A673 (cell line): ENCODE measurements at regions not wholly inside any gene's neighbourhood (a gene's known extent, or its start where the extent isn't known, plus 50 kb on each side); places are given as distances from the start of the nearest gene placed in this dataset.

Experiments used
- BruUV-seq: library from RNA; stranded (reverse); fragments of 400-500 nt; replicated peaks from 2 replicates; lab custom pipeline; 2021; lab: Mats Ljungman, UMichigan
- CTCF ChIA-PET: fragments of 300-600 bp; sonication (Branson Sonifier 250); formaldehyde crosslinking; loops from one replicate; lab custom pipeline; 2022; ENCODE audit warnings: antibody characterized with exemption; lab: Charles Lee
- POLR2A ChIA-PET: fragments of 300-600 bp; sonication (Branson Sonifier 250); formaldehyde crosslinking; loops from one replicate; lab custom pipeline; 2022; ENCODE audit warnings: antibody characterized with exemption; ENCODE audit not compliant: low non-redundant PET; lab: Charles Lee
- DNase-seq: peaks from one replicate; pipeline ENCODE4 v3.0.0-alpha.2; 2015; ENCODE audit warnings: low spot score
- H3K27ac ChIP-seq: fragments of 200-600 bp; sonication (generic); 2 replicates; pipeline ENCODE4 v1.5.1; 2016; ENCODE audit warnings: mixed run types, low read depth, mild to moderate bottlenecking, mixed read lengths, antibody characterized with exemption, low read length; ENCODE audit not compliant: poor library complexity, severe bottlenecking
- H3K27me3 ChIP-seq: fragments of 200-600 bp; sonication (generic); replicated peaks from 2 replicates; pipeline ENCODE4 v1.6.1; 2017; ENCODE audit warnings: mixed run types, low read depth, mild to moderate bottlenecking, mixed read lengths, antibody characterized with exemption, low read length; ENCODE audit not compliant: insufficient read depth, poor library complexity
- H3K36me3 ChIP-seq: fragments of 200-600 bp; sonication (generic); 2 replicates; pipeline ENCODE4 v1.6.1; 2016; ENCODE audit warnings: mixed run types, mild to moderate bottlenecking, mixed read lengths, antibody characterized with exemption, low read length; ENCODE audit not compliant: insufficient read depth, poor library complexity, severe bottlenecking
- H3K4me1 ChIP-seq: fragments of 200-600 bp; sonication (generic); 2 replicates; pipeline ENCODE4 v1.6.1; 2017; ENCODE audit warnings: mixed run types, mild to moderate bottlenecking, mixed read lengths, antibody characterized with exemption, low read length; ENCODE audit not compliant: insufficient read depth, poor library complexity, severe bottlenecking
- H3K4me3 ChIP-seq: fragments of 200-600 bp; sonication (generic); 2 replicates; pipeline ENCODE4 v1.5.1; 2016; ENCODE audit warnings: low read depth, mixed run types, mild to moderate bottlenecking, mixed read lengths, low read length; ENCODE audit not compliant: poor library complexity, severe bottlenecking
- H3K9me3 ChIP-seq: fragments of 200-600 bp; sonication (generic); 2 replicates; pipeline ENCODE4 v1.6.1; 2016; ENCODE audit warnings: mixed run types, low read depth, mild to moderate bottlenecking, mixed read lengths, antibody characterized with exemption, low read length; ENCODE audit not compliant: poor library complexity, severe bottlenecking
- CTCF ChIP-seq: fragments of 300-800, 200-600 bp; sonication (generic); conservative IDR thresholded peaks from 2 replicates; pipeline ENCODE4 v1.5.1; 2017; ENCODE audit warnings: low read depth, mild to moderate bottlenecking, antibody characterized with exemption, low read length, moderate library complexity, mixed read lengths
- EZH2 ChIP-seq: fragments of 200-600 bp; sonication (generic); IDR thresholded peaks from 2 replicates; pipeline ENCODE4 v1.6.1; 2017; ENCODE audit warnings: borderline replicate concordance, low read depth, mild to moderate bottlenecking, mixed read lengths, antibody characterized with exemption, low read length; ENCODE audit not compliant: poor library complexity, severe bottlenecking
- intact Hi-C: fragments of 100-400 bp; cut with micrococcal nuclease; formaldehyde crosslinking; loops from one replicate; pipeline ENCODE4 v1.10.0; 2022; ENCODE audit not compliant: unreplicated experiment

- intact Hi-C loops: no loop called here
- Histone ChIP-seq H3K27me3 (no peaks in the 10 kb centered on the region), H3K27ac (no peak overlapping the region), H3K36me3 (no peaks in the 10 kb centered on the region), H3K4me1 (no peaks in the 10 kb centered on the region), H3K9me3 (no peaks in the 10 kb centered on the region), H3K4me3 (no peak overlapping the region)
- no peak for DNase-seq
- ChIA-PET CTCF (no interaction called here), POLR2A (no interaction called here)
- TF ChIP-seq CTCF (no peak), EZH2 (no peak)
- BruUV-seq: no TSS peak
Measured at GRCh38 chr2:22560021-22560420, 825.0 kb upstream of the KLHL29 start.

- BruUV-seq: no TSS peak
- Histone ChIP-seq H3K4me3 (no peak overlapping the region), H3K4me1 (no peaks in the 10 kb centered on the region), H3K9me3 (no peaks in the 10 kb centered on the region), H3K36me3 (no peaks in the 10 kb centered on the region), H3K27ac (no peak overlapping the region), H3K27me3 (no peaks in the 10 kb centered on the region)
- DNase-seq: no peak
- intact Hi-C loops: no loop called here
- ChIA-PET POLR2A (no interaction called here), CTCF (no interaction called here)
- no peak for TF ChIP-seq CTCF
- TF ChIP-seq EZH2: no peak
Measured at GRCh38 chr2:22579341-22579740, 805.6 kb upstream of the KLHL29 start.

GRCh38 chr2:22582107-22582506, 802.9 kb upstream of the KLHL29 start:
- no peak overlapping the region for H3K27ac ChIP-seq
- no peak for TF ChIP-seq EZH2
- no TSS peak for BruUV-seq
- ChIA-PET CTCF (no interaction called here), POLR2A (no interaction called here)
- no peaks in the 10 kb centered on the region for H3K9me3 ChIP-seq
- H3K27me3 ChIP-seq: no peaks in the 10 kb centered on the region
- no peak overlapping the region for H3K4me3 ChIP-seq
- H3K4me1 ChIP-seq: no peaks in the 10 kb centered on the region
- DNase-seq: no peak
- no peaks in the 10 kb centered on the region for H3K36me3 ChIP-seq
- intact Hi-C loops: no loop called here

- no peak overlapping the region for H3K4me3 ChIP-seq
- CTCF ChIA-PET: no interaction called here
- no TSS peak for BruUV-seq
- no peaks in the 10 kb centered on the region for H3K27me3 ChIP-seq
- H3K9me3 ChIP-seq: no peaks in the 10 kb centered on the region
- intact Hi-C loops: no loop called here
- no peak overlapping the region for H3K27ac ChIP-seq
- DNase-seq: no peak
- POLR2A ChIA-PET: no interaction called here
- H3K36me3 ChIP-seq: no peaks in the 10 kb centered on the region
- no peaks in the 10 kb centered on the region for H3K4me1 ChIP-seq
- TF ChIP-seq CTCF: no peak
- TF ChIP-seq EZH2: no peak
Measured at GRCh38 chr2:22596306-22596705, 788.7 kb upstream of the KLHL29 start.
